Neuronal stem cell (in vitro differentiated cells): ENCODE measurements at regions not wholly inside any gene's neighbourhood (a gene's known extent, or its start where the extent isn't known, plus 50 kb on each side); places are given as distances from the start of the nearest gene placed in this dataset.

Experiments used
- DNase-seq: peaks from one replicate; pipeline ENCODE4 v3.0.0-alpha.2; 2013; ENCODE audit warnings: low spot score
- H2AFZ ChIP-seq: one replicate; pipeline ENCODE4 v1.6.1; 2013; ENCODE audit warnings: mild to moderate bottlenecking, low read length, inconsistent platforms
- H2AK5ac ChIP-seq: 2 replicates; pipeline ENCODE4 v1.6.1; 2013; ENCODE audit warnings: low read depth, mild to moderate bottlenecking, inconsistent platforms, low read length, moderate library complexity, mixed read lengths
- H2BK120ac ChIP-seq: 2 replicates; pipeline ENCODE4 v1.6.1; 2013; ENCODE audit warnings: low read depth, mild to moderate bottlenecking, inconsistent platforms, low read length, moderate library complexity, mixed read lengths
- H2BK12ac ChIP-seq: one replicate; pipeline ENCODE4 v1.6.1; 2013; ENCODE audit warnings: low read length, inconsistent platforms
- H2BK15ac ChIP-seq: 2 replicates; pipeline ENCODE4 v1.6.1; 2013; ENCODE audit warnings: mild to moderate bottlenecking, low read length, inconsistent platforms, mixed read lengths
- H2BK5ac ChIP-seq: one replicate; pipeline ENCODE4 v1.6.1; 2013; ENCODE audit warnings: inconsistent platforms, mild to moderate bottlenecking, low read length, moderate library complexity
- H3K14ac ChIP-seq: one replicate; pipeline ENCODE4 v1.6.1; 2013; ENCODE audit warnings: low read length, inconsistent platforms
- H3K18ac ChIP-seq: 2 replicates; pipeline ENCODE4 v1.6.1; 2013; ENCODE audit warnings: low read length, inconsistent platforms
- H3K23ac ChIP-seq: 2 replicates; pipeline ENCODE4 v1.6.1; 2013; ENCODE audit warnings: low read depth, mild to moderate bottlenecking, mixed read lengths, low read length, inconsistent platforms; ENCODE audit not compliant: poor library complexity
- H3K27ac ChIP-seq: replicated peaks from 3 replicates; pipeline ENCODE4 v1.5.1; 2013; ENCODE audit warnings: low read length, inconsistent platforms
- H3K27me3 ChIP-seq, 3 experiments: 2 replicates each; pipeline ENCODE4 v1.6.1; 2013; ENCODE audit warnings: low read length in 3 of 3, mild to moderate bottlenecking in 2 of 3, inconsistent platforms in 1 of 3, low read depth in 1 of 3, mixed read lengths in 1 of 3, moderate library complexity in 1 of 3; ENCODE audit not compliant: control insufficient read depth in 3 of 3, insufficient read depth in 3 of 3
- H3K36me3 ChIP-seq, 2 donors: replicated peaks in 1 of 2; 2 replicates each; pipeline ENCODE4 v1.6.1; 2013; ENCODE audit warnings: low read length in 2 of 2; ENCODE audit not compliant: control insufficient read depth in 2 of 2, insufficient read depth in 2 of 2
- H3K4ac ChIP-seq: 2 replicates; pipeline ENCODE4 v1.6.1; 2013; ENCODE audit warnings: inconsistent platforms, mild to moderate bottlenecking, low read length, moderate library complexity
- H3K4me1 ChIP-seq, 2 donors: 1 replicate in 1 of 2; 2 replicates in 1 of 2; pipeline ENCODE4 v1.6.1; 2013; ENCODE audit warnings: low read length in 2 of 2, low read depth in 1 of 2; ENCODE audit not compliant: control insufficient read depth in 2 of 2, insufficient read depth in 1 of 2
- H3K4me2 ChIP-seq: one replicate; pipeline ENCODE4 v1.6.1; 2013; ENCODE audit warnings: mild to moderate bottlenecking, low read length, inconsistent platforms; ENCODE audit not compliant: insufficient read depth, poor library complexity, severe bottlenecking
- H3K4me3 ChIP-seq, 2 donors: 2 replicates each; pipeline ENCODE4 v1.5.1; 2013; ENCODE audit warnings: low read length in 2 of 2, mild to moderate bottlenecking in 2 of 2, inconsistent platforms in 1 of 2, moderate library complexity in 1 of 2
- H3K79me1 ChIP-seq: one replicate; pipeline ENCODE4 v1.6.1; 2013; ENCODE audit warnings: low read depth, mild to moderate bottlenecking, inconsistent platforms, low read length, moderate library complexity
- H3K9ac ChIP-seq: one replicate; pipeline ENCODE4 v1.6.1; 2013; ENCODE audit warnings: mild to moderate bottlenecking, low read depth, low read length, inconsistent platforms; ENCODE audit not compliant: poor library complexity
- H3K9me3 ChIP-seq, 2 donors: replicated peaks in 1 of 2; 2 replicates each; pipeline versions ENCODE3 to v1.6.1; 2013; ENCODE audit warnings: low read length in 2 of 2, mild to moderate bottlenecking in 2 of 2, inconsistent platforms in 1 of 2, low read depth in 1 of 2, mixed read lengths in 1 of 2, moderate library complexity in 1 of 2; ENCODE audit not compliant: control insufficient read depth in 2 of 2, insufficient read depth in 1 of 2
- H4K8ac ChIP-seq: one replicate; pipeline ENCODE4 v1.6.1; 2013; ENCODE audit warnings: low read depth, mild to moderate bottlenecking, inconsistent platforms, low read length, moderate library complexity
- H4K91ac ChIP-seq: one replicate; pipeline ENCODE4 v1.6.1; 2013; ENCODE audit warnings: low read length, low read depth, mild to moderate bottlenecking, inconsistent platforms; ENCODE audit not compliant: poor library complexity
- WGBS, 2 donors: extraction: QIAGEN DNeasy Blood & Tissue Kit; methylation state at CpG; one replicate each; pipeline ENCODE4 v1.1.7; 2013; ENCODE audit warnings: missing lambda C conversion rate in 2 of 2, mixed read lengths in 1 of 2; ENCODE audit not compliant: insufficient read length in 2 of 2, insufficient replicate concordance in 1 of 2; ENCODE audit errors: extremely low coverage in 2 of 2; 5-methylcytosine and 5-hydroxymethylcytosine counted together

DNA sequence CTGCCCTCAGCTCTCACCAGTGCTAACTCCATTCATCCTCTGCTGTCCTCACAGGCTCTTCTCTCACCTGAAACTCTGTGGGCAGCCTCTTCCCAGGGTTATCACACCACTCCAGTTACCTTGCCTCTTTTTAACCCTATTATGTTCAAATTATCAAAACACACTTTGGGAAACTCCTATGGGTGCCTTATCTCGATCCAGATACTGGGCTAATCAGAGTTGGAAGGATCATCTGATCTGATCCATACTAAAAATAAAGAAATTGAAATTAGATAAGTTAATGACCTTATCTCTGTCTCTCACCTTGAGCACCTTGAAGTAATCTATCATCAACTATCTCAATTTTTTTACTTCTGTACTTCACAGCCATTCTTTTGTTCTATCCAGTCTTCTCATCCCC is 300.5 kb upstream of the ISL1 start:
- no peak overlapping the region for H2BK5ac ChIP-seq
- no peak overlapping the region for H2BK120ac ChIP-seq
- DNase-seq: no peak
- no peak overlapping the region for H3K18ac ChIP-seq
- no peak overlapping the region for H3K23ac ChIP-seq
- no peak overlapping the region for H2AK5ac ChIP-seq
- H4K8ac ChIP-seq: no peak overlapping the region
- H3K9me3 ChIP-seq: no peaks in the 10 kb centered on the region
- no peaks in the 10 kb centered on the region for H3K36me3 ChIP-seq
- H3K9ac ChIP-seq: no peak overlapping the region
- no peak overlapping the region for H2BK12ac ChIP-seq
- no peak overlapping the region for H3K4ac ChIP-seq
- no peaks in the 10 kb centered on the region for H3K79me1 ChIP-seq
- no CpG with 5 or more reads among the region's 1 CpG for WGBS, 2 donors
- no peaks in the 10 kb centered on the region for H3K4me1 ChIP-seq
- H2AFZ ChIP-seq: no peak overlapping the region
- no peak overlapping the region for H2BK15ac ChIP-seq
- H3K4me2 ChIP-seq: no peak overlapping the region
- no peak overlapping the region for H3K4me3 ChIP-seq
- no peak overlapping the region for H3K14ac ChIP-seq
- no peak overlapping the region for H3K27ac ChIP-seq
- no peaks in the 10 kb centered on the region for H3K27me3 ChIP-seq
- no peak overlapping the region for H4K91ac ChIP-seq

DNA sequence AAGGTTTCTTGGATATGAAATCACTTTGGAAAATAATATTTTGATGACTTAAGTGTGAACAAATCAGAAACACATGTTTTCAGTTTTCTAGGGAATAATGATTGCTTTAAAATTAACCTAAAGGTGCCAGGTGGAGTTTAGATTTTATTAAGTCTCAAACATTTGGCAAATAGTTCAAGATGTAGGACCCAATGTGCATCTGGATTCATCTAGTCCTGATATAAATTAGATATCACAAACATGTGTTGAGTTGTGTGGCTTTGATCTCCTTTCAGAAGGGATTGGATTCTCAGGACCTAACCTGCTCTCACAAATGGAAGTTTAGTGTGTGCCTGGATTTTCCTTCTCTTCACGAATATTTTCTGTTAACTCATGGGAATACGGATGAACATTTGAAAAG is 291.4 kb upstream of the ISL1 start:
- Histone ChIP-seq H3K9ac (no peak overlapping the region), H3K27me3 (peaks cover 0 to 39% (median 0%) of the 10 kb centered on the region in 3 experiments), H2BK15ac (no peak overlapping the region), H3K79me1 (no peaks in the 10 kb centered on the region), H4K8ac (no peak overlapping the region), H2BK12ac (no peak overlapping the region), H3K4ac (no peak overlapping the region), H3K36me3 (no peaks in the 10 kb centered on the region), H3K9me3 (no peaks in the 10 kb centered on the region), H2AFZ (no peak overlapping the region), H3K23ac (no peak overlapping the region), H3K4me3 (no peak overlapping the region), H2BK5ac (no peak overlapping the region), H3K4me1 (peaks cover 2 to 4% of the 10 kb centered on the region in 2 donors), H3K4me2 (no peak overlapping the region), H3K18ac (no peak overlapping the region), H2AK5ac (no peak overlapping the region), H4K91ac (no peak overlapping the region), H3K27ac (no peak overlapping the region), H3K14ac (no peak overlapping the region), H2BK120ac (no peak overlapping the region)
- WGBS, 2 donors: no CpG with 5 or more reads among the region's 2 CpGs
- DNase-seq: no peak

DNA sequence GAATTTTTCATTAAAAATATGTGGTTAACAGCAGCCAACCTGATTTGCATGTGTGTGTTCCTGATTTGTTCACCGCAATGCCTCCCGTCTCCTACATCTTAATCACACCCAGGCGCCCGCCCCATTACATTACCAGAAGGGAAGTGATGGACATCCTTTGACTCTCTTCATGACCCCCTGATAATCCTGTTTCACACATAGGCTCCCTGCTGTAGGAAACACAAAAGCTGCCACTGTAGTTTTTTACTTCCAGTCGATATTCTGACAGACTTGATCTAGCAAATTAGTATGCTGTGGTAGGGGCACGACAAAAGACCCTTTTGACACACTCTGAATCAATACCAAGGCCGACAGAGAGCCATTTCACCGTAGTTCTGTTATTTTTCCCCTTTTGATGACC is 287.8 kb upstream of the ISL1 start:
- H3K9me3 ChIP-seq: no peaks in the 10 kb centered on the region
- H3K4me3 ChIP-seq: no peak overlapping the region
- H2AK5ac ChIP-seq: no peak overlapping the region
- no peak overlapping the region for H3K14ac ChIP-seq
- no peak overlapping the region for H4K91ac ChIP-seq
- no peak overlapping the region for H2AFZ ChIP-seq
- no peak overlapping the region for H2BK120ac ChIP-seq
- H3K4me1 ChIP-seq: peaks cover 8 to 9% of the 10 kb centered on the region in 2 donors
- WGBS, 2 donors: no CpG with 5 or more reads among the region's 8 CpGs
- no peak overlapping the region for H3K9ac ChIP-seq
- no peak overlapping the region for H2BK12ac ChIP-seq
- no peaks in the 10 kb centered on the region for H3K79me1 ChIP-seq
- no peak overlapping the region for H4K8ac ChIP-seq
- H3K4me2 ChIP-seq: no peak overlapping the region
- peak; percentile 29 for DNase-seq
- no peak overlapping the region for H3K23ac ChIP-seq
- H3K27ac ChIP-seq: no peak overlapping the region
- no peak overlapping the region for H2BK15ac ChIP-seq
- H3K4ac ChIP-seq: no peak overlapping the region
- H3K36me3 ChIP-seq: no peaks in the 10 kb centered on the region
- H3K18ac ChIP-seq: no peak overlapping the region
- peaks cover 0 to 44% (median 0%) of the 10 kb centered on the region in 3 experiments for H3K27me3 ChIP-seq
- H2BK5ac ChIP-seq: no peak overlapping the region

DNA sequence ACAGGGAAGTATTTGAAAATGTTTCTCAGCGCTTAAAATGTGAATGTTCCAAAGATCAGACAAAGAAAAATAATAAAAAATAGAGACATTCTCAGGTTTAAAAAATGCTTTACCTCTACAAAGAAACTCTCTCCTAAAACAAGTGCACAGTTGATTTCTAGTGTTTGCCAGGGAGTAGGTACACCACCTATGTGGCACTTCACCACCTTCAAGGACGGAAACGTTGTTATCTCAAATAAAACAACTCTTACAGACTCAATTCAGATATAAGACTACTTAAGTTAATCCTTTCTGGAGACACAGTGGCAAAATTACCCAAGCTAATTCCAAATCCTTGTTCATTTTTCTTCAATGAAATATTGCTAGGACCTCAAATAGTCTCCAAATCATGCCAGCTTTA is 286.4 kb upstream of the ISL1 start:
- Histone ChIP-seq H3K36me3 (no peaks in the 10 kb centered on the region), H3K79me1 (no peaks in the 10 kb centered on the region), H4K8ac (no peak overlapping the region), H3K14ac (no peak overlapping the region), H2BK120ac (no peak overlapping the region), H3K18ac (no peak overlapping the region), H2AFZ (no peak overlapping the region), H4K91ac (no peak overlapping the region), H3K27me3 (peaks cover 0 to 31% (median 0%) of the 10 kb centered on the region in 3 experiments), H3K27ac (no peak overlapping the region), H2AK5ac (no peak overlapping the region), H3K4me1 (peaks cover 8 to 9% of the 10 kb centered on the region in 2 donors), H3K9ac (no peak overlapping the region), H3K9me3 (no peaks in the 10 kb centered on the region), H2BK12ac (no peak overlapping the region), H2BK5ac (no peak overlapping the region), H3K23ac (no peak overlapping the region), H3K4me2 (no peak overlapping the region), H3K4ac (no peak overlapping the region), H3K4me3 (no peak overlapping the region), H2BK15ac (no peak overlapping the region)
- DNase-seq: no peak
- no CpG with 5 or more reads among the region's 3 CpGs for WGBS, 2 donors
